ENCODE measurements at regions not wholly inside any gene's neighbourhood (a gene's known extent, or its start where the extent isn't known, plus 50 kb on each side); places are given as distances from the start of the nearest gene placed in this dataset.

DNA sequence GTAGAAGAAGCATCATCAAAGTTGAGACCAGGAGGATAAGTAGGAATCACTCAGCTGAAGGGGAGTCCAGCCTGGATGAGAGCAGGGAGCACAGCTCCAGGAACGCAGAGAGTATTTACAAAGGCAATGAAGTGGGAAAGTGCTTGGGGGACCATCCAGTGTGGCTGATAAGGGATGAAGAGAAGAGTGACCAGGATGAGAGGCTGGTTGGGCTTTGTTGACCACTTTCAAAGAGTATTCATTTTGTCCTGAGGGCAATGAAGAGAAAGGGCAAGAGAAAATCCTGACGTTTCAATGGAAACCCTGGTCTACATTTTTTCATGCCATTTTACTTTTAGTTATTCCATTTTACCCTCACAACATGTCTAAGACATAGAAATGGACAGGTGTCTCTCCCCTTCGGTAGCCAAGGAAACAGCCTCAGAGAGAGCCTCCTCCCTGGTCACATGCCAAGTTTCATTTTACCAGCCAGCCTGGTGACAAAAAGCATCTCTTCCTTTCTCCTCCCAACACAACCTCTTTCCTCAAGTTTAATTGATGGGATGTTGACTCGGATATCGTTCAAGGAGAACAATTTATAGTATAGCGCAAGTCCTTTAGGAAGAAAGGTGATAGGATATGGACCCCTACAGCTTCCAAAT is 492.7 kb upstream of the CLINT1 start:
- no peaks in the 10 kb centered on the region for H3K4me1 Mint-ChIP-seq
- ATAC-seq, result no peak
- H3K4me3 Mint-ChIP-seq, result no peak overlapping the region
- peaks cover 8% of the 10 kb centered on the region for H3K9me3 Mint-ChIP-seq
- no peak overlapping the region for H3K27ac Mint-ChIP-seq
- no peaks in the 10 kb centered on the region for H3K27me3 Mint-ChIP-seq
- H3K36me3 Mint-ChIP-seq, result peaks cover 6% of the 10 kb centered on the region

DNA sequence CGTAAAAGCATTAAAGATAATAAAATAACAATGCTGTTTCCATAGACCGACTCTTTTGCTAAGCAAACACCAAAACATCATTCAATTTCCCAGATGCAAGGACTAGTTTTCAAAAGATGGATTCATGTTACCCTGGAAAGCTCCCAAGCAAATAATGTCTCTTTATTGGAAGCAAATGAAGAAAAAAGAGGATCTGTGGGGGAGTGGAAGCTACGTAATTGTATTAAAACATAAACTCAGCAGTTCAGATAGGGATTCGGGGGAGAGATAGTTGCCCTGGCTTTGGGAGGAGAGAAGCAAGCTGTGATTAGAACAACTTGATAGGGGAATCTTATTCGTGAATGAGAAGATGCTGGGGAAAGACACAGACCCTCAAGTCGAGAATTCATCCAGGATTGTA is 491.0 kb upstream of the CLINT1 start:
- Mint-ChIP-seq H3K4me1 (no peaks in the 10 kb centered on the region), H3K9me3 (peaks cover 12% of the 10 kb centered on the region), H3K4me3 (no peak overlapping the region), H3K27me3 (no peaks in the 10 kb centered on the region), H3K36me3 (peaks cover 11% of the 10 kb centered on the region), H3K27ac (no peak overlapping the region)
- no peak for ATAC-seq

DNA sequence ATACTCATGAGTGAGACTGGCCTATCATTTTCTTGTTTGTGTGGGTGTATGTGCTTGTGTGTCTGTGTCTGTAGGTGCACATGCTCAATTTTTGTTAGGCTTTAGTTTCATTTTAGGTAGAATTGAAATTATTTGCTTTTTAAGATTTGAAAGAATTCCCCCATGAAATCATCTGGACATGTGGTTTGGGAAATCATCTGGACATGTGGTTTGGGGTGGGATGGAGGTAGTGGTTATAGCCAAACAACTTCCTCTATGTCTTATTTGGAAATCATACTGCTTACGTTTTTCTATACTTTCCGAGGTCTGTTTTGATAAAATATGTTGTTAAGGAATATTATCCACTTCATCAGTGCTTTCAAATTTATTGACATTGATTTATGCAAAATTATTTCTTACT is 485.4 kb upstream of the CLINT1 start:
- no peaks in the 10 kb centered on the region for H3K27me3 Mint-ChIP-seq
- no peaks in the 10 kb centered on the region for H3K4me1 Mint-ChIP-seq
- no peak for ATAC-seq
- peaks cover 10% of the 10 kb centered on the region for H3K9me3 Mint-ChIP-seq
- H3K4me3 Mint-ChIP-seq, result no peak overlapping the region
- no peak overlapping the region for H3K27ac Mint-ChIP-seq
- peaks cover 12% of the 10 kb centered on the region for H3K36me3 Mint-ChIP-seq

DNA sequence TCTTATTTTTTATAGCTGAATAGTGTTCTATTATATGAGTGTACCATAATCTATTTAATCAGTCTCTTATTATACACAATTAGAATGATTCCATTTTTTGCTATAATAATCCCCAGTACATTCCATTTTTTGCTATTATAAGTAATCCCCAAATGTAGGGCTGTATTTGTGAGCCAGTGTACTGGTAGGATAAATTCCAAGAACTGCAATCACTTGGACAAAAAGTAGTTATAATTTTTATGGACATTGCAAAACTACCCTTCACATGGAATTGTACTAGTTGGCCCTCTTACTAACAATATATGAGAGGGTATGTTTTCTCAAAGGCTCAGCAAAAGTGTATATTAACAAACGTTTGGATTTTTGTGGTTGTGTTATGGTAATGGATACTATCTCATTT is 481.7 kb upstream of the CLINT1 start:
- Mint-ChIP-seq H3K4me3 (no peak overlapping the region), H3K36me3 (peaks cover 36% of the 10 kb centered on the region), H3K9me3 (peaks cover 11% of the 10 kb centered on the region), H3K27ac (no peak overlapping the region), H3K27me3 (peaks cover 9% of the 10 kb centered on the region), H3K4me1 (no peaks in the 10 kb centered on the region)
- no peak for ATAC-seq

DNA sequence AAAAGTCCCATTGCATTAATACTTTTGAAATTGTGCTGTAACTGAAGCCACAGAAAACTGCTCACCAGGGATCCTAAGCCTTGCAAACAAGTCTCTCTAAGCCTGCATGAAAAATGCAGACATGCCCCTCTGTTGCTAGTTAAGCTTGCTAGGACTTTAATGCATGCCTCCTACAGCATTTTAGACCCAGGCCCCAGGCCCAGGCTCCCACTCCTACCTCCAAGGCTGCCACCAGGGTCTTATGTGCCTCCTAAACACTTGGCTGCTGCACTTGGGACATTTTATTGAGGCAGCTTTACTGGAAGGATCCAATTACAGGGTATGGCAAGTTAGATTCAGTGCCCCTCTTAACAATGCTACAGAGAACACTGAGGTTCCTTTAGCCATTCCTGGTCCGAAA is 467.3 kb upstream of the CLINT1 start:
- Mint-ChIP-seq H3K36me3 (no peaks in the 10 kb centered on the region), H3K27ac (no peak overlapping the region), H3K27me3 (no peaks in the 10 kb centered on the region), H3K4me1 (no peaks in the 10 kb centered on the region), H3K4me3 (no peak overlapping the region), H3K9me3 (peaks cover 6% of the 10 kb centered on the region)
- ATAC-seq, result no peak

DNA sequence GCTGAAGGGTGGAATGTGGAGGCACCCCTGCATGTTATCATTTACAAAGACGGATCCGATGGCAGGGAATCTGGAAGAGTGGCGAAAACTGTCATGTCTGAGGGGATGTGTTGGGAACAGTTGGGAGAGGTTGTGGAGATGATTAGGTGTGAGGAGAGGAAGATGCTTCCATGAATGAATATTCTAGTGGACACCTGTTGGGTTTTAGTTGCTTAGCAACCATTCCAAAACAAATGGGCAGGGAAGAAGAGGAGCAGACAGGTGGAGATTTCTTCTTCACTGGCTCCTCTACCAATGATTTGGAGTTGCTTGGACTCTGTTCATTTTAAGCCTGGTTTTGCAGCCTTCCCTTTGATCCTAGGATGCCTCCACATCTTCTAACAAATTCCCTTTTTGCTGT is 465.3 kb upstream of the CLINT1 start:
- H3K27me3 Mint-ChIP-seq, result no peaks in the 10 kb centered on the region
- H3K27ac Mint-ChIP-seq, result no peak overlapping the region
- H3K4me1 Mint-ChIP-seq, result no peaks in the 10 kb centered on the region
- H3K9me3 Mint-ChIP-seq, result peaks cover 3% of the 10 kb centered on the region
- H3K4me3 Mint-ChIP-seq, result no peak overlapping the region
- no peaks in the 10 kb centered on the region for H3K36me3 Mint-ChIP-seq
- no peak for ATAC-seq

DNA sequence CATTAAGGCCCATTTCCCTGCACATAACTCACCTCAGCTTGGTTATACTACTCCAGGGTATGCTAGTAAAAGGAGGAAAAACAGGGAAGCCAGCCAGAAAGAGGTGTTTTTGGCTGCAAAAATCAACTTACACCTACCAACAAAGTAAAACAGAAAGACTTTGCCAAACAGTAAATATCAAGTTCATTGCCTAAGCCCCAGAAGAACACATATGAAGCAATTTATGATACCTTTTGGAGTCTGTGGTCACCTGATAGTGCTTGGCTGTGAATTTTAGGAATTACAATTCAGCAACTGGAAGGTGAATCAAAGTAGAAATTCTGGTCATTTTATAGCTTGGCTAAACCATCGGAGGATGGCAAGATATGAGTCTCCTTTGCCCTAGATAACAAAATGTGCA is 463.7 kb upstream of the CLINT1 start:
- H3K9me3 Mint-ChIP-seq, result no peaks in the 10 kb centered on the region
- no peaks in the 10 kb centered on the region for H3K27me3 Mint-ChIP-seq
- H3K4me3 Mint-ChIP-seq, result no peak overlapping the region
- H3K36me3 Mint-ChIP-seq, result no peaks in the 10 kb centered on the region
- no peaks in the 10 kb centered on the region for H3K4me1 Mint-ChIP-seq
- no peak for ATAC-seq
- H3K27ac Mint-ChIP-seq, result no peak overlapping the region

DNA sequence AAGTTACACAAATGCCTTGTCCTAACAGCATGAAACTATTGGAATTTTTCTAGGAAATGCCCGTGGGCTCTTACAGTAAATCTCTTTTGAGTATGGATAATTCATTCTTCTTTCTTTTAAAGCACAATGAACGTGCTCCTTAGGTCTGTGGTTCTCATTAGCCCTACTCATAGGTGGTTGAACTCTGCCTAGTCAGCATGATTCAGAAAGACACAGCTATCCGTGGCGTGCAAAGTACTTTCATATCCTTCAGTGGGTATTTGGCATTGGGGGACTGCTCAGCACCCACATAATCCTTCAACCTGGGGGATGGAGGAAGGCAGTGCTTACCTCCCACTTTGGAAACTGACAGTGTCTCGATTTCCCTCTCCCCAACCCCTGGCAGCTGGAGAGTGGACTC is 462.0 kb upstream of the CLINT1 start:
- Mint-ChIP-seq H3K4me3 (no peak overlapping the region), H3K36me3 (no peaks in the 10 kb centered on the region), H3K27ac (no peak overlapping the region), H3K4me1 (no peaks in the 10 kb centered on the region), H3K9me3 (no peaks in the 10 kb centered on the region), H3K27me3 (no peaks in the 10 kb centered on the region)
- no peak for ATAC-seq

DNA sequence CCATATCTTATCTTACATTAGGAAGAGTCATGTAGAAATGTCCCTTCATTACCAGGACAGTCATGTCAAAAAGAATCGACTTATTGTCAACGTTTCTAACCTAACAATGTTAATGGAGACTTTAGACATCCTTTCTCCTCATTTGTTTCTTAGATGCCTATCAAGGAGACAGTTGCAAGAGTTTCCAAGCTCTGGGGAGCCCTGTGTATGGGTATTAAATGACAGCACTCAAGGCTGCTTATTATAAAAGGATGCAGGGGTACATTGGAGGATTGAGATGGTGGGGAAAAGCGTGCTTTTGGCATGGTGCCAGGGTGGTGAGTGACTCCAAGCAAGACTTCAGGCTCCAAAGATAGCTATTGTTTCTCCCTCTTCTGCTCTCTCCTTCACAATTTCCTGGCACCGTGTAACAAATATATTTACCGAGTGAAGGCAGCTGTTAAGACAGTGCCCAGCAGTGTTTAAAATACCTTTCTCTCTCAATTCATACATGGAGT is 461.3 kb upstream of the CLINT1 start:
- H3K36me3 Mint-ChIP-seq, result no peaks in the 10 kb centered on the region
- ATAC-seq, result no peak
- H3K4me3 Mint-ChIP-seq, result no peak overlapping the region
- H3K27me3 Mint-ChIP-seq, result no peaks in the 10 kb centered on the region
- no peaks in the 10 kb centered on the region for H3K4me1 Mint-ChIP-seq
- H3K27ac Mint-ChIP-seq, result no peak overlapping the region
- no peaks in the 10 kb centered on the region for H3K9me3 Mint-ChIP-seq

DNA sequence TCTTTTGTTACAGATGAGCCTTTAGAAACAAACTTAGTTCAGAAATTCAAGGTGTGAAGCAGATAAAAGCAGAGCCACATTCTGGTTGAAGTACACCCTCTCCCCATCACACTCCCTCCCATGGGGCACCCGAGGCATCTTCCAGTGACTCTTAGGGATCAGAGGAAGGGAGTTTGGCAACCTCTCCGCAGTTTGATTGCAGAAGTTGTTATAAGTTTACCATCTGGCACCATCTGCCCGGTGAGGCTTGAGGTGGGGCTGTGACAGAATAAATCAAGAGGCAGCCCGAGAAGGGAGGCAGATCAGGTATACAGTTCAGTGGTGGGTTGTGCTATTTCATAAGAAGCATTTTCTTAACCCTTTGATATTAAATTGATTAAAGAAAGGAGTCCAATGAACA is 458.6 kb upstream of the CLINT1 start:
- no peak for ATAC-seq
- H3K36me3 Mint-ChIP-seq, result no peaks in the 10 kb centered on the region
- peaks cover 9% of the 10 kb centered on the region for H3K27me3 Mint-ChIP-seq
- no peaks in the 10 kb centered on the region for H3K9me3 Mint-ChIP-seq
- H3K27ac Mint-ChIP-seq, result no peak overlapping the region
- no peaks in the 10 kb centered on the region for H3K4me1 Mint-ChIP-seq
- no peak overlapping the region for H3K4me3 Mint-ChIP-seq

DNA sequence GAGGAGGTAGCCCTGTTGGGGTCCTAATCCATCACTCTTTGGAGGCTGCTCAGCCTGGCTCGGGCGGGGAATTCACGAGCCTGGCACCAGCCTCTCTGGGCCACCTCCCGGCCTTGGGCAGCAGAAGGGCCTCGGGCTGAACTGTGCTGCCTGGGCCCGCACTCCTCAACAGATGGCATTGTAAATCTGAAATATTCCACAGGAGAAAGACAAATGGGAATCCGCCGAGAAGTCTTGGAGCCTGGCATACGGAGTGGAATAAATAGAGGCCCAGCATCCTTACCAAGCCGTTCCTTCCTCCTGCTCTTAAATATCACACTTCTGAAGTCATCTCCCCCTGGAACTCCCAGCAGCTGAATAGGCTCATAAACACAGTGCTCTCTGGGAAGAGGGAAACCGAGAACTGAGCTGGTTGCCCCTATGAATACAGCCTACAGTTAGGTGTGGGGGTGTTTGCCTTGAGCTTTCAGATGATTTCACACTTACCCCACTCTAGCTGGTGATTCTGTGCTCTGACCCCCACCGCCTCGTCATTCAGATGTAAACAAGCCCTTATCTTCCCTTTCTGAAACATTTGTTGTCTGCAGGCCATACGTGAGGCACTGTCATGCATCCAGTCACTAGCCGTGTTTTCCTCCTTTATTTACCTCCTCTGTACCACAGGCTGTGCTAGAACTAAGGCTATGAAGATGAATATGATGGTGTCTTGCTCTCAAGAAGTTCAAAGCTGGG is 455.0 kb upstream of the CLINT1 start:
- no peaks in the 10 kb centered on the region for H3K9me3 Mint-ChIP-seq
- ATAC-seq, result no peak
- peaks cover 18% of the 10 kb centered on the region for H3K27me3 Mint-ChIP-seq
- H3K27ac Mint-ChIP-seq, result no peak overlapping the region
- H3K4me3 Mint-ChIP-seq, result no peak overlapping the region
- H3K36me3 Mint-ChIP-seq, result no peaks in the 10 kb centered on the region
- no peaks in the 10 kb centered on the region for H3K4me1 Mint-ChIP-seq

DNA sequence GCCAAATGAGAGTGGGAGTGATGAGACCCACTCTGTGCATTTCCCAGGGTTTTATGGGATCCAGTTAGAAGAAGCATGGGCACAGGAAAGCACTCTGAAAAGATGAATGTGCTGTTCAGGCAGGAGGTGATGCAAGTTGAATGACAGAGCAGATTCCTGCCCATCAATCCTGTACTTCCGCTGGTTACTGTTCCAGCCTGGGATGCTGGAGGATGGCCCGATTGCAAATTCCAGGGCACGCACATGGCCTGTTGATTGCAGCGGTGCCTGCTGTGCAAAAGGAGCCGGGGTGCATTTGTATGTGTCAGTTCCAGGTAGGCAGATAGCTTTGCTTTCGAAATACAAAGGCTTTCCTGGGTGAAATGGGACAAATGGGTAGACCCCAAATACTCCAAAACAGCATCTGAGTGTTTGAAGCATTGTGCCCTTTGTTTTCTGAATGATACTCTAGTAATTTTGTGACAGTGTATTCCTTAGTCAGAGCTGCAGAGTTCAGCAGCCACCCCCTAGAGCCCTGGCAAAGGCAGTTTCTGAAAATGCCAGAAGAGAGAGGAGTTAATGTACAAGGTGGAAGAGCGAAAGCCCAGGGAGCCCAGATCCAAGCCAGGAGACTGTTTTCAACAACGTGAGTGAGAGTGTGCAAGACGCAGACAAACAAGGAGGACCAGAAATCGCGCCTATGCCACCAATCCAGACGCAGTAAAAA is 454.2 kb upstream of the CLINT1 start:
- ATAC-seq, result no peak
- no peaks in the 10 kb centered on the region for H3K4me1 Mint-ChIP-seq
- no peak overlapping the region for H3K4me3 Mint-ChIP-seq
- H3K27me3 Mint-ChIP-seq, result peaks cover 18% of the 10 kb centered on the region
- H3K36me3 Mint-ChIP-seq, result no peaks in the 10 kb centered on the region
- no peak overlapping the region for H3K27ac Mint-ChIP-seq
- no peaks in the 10 kb centered on the region for H3K9me3 Mint-ChIP-seq

DNA sequence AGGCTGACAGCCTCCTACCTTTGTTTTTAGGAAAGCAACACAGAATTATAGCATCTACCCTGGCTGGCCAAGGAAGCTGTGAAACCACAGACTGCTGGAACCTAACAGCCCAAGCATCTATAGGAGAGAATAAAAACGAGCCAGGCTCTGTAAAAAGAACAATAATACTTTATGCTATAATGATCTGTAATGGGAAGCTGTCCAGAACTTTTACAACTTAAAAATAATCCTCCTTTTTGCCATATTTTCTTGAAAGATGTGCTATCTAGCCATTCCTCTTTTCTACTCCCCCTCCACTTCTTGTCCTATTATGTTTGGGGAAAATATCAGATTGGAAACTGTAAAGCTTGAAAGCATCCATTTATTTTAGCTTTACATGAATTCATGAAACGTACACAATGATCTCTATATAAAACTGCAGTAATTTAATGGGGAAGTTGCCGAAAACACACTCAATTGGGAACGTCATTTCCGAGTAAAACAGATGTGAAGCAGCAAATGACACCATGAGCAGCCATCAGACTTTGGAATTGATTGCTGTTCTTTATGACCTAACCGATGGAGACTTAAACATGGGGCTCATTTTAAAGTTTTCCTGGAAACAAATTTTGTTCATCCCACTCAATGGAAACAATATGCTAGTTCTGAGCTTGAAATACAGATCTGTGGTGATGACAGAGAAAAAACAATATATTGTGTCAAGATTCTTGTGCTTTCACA is 450.3 kb upstream of the CLINT1 start:
- no peak overlapping the region for H3K27ac Mint-ChIP-seq
- no peak for ATAC-seq
- H3K36me3 Mint-ChIP-seq, result no peaks in the 10 kb centered on the region
- no peaks in the 10 kb centered on the region for H3K9me3 Mint-ChIP-seq
- no peaks in the 10 kb centered on the region for H3K4me1 Mint-ChIP-seq
- H3K27me3 Mint-ChIP-seq, result peaks cover 18% of the 10 kb centered on the region
- H3K4me3 Mint-ChIP-seq, result no peak overlapping the region

DNA sequence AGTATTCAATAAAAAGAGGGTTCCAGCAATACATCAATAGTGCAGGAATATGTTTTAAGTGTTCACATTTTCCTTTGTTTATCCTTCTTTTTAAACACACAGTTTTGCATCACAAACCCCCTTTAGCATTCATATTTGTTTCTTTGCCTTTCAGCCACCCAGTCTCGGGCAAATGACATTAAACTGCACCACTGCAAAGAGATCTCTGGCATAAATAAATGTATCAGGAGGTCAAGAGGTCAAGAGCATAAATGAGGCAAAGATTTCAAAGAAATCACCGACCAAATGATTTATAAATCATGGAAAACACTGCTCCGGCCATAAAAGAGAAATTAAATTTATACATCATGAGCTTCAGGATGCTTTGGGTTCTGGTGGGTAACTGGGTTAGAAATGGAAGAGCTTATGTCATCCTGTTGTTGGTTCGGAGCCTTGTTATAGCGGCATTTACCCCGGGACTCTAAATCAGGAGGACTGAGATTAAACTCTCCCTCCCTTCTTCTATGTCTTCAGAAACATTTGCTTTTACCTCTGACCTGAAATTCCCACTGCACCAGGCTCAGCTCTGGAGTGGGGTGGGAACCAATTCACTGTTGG is 449.6 kb upstream of the CLINT1 start:
- Mint-ChIP-seq H3K4me1 (no peaks in the 10 kb centered on the region), H3K27ac (no peak overlapping the region), H3K9me3 (no peaks in the 10 kb centered on the region), H3K36me3 (no peaks in the 10 kb centered on the region), H3K4me3 (no peak overlapping the region), H3K27me3 (peaks cover 14% of the 10 kb centered on the region)
- no peak for ATAC-seq

DNA sequence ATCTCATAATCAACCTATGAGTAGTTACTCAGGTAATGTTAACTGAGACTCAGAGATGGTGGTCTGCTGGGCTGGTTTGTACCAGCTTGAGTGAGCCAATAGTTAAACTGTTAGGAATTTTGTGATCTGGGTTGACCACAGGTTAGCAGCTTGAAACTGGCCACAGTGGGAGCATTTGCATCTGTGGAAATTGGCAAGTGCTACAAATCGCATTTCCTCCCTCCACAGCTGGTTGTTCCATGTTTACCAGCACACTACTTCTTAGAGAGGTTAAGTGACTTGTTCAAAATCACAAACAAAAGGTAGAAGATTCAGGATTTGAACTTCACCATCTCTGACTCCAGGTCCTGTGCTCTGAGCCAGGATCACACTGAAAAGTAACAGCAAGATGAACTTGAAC is 446.9 kb upstream of the CLINT1 start:
- no peaks in the 10 kb centered on the region for H3K4me1 Mint-ChIP-seq
- no peaks in the 10 kb centered on the region for H3K36me3 Mint-ChIP-seq
- no peaks in the 10 kb centered on the region for H3K9me3 Mint-ChIP-seq
- peaks cover 9% of the 10 kb centered on the region for H3K27me3 Mint-ChIP-seq
- no peak for ATAC-seq
- no peak overlapping the region for H3K27ac Mint-ChIP-seq
- no peak overlapping the region for H3K4me3 Mint-ChIP-seq

All from stimulated activated memory B cell treated with anti-CD40 and anti-IgM and Interleukin-4, amounts not matched to agents 10 μg/mL and 1 μg/mL and 100 μg/mL, for 72 hours (primary cell).